AML-193 (cell line): ENCODE measurements at regions not wholly inside any gene's neighbourhood (a gene's known extent, or its start where the extent isn't known, plus 50 kb on each side); places are given as distances from the start of the nearest gene placed in this dataset.
A peak's percentile ranks its signal among the peaks of the same experiment; 100 is the strongest.
"Not testable (repeated sequence)": the region's sequence is repeated elsewhere in the genome, so short reads cannot be mapped to it uniquely, and the experiment has no call there.

Experiments
- DNase-seq, 2 experiments: peaks; one replicate each; lab custom pipeline; 2025; lab: John Stamatoyannopoulos, UW

DNA sequence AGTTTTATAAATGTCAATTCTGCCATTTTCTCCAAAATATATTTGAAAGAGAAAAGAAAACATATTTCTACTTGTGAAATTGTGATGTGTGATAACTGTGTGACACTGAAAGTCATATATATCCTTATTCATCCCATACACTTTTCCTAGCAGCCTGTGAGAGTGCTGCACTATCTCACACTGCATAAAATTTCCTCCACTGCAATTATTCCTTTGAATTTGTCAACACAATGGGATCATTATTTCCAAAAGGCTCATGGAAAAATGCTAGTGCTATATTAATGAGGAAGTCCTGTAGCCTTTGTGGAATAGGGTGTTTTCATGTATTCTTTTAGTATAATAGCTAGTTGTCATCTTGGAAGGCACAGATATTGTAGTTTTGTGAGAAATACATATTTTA lies 504.1 kb downstream of the RPL10L start:
- no peak for DNase-seq

- DNase-seq = no peak
Observed at GRCh38 chr14:46147024-46147423, 504.6 kb downstream of the RPL10L start.

DNA sequence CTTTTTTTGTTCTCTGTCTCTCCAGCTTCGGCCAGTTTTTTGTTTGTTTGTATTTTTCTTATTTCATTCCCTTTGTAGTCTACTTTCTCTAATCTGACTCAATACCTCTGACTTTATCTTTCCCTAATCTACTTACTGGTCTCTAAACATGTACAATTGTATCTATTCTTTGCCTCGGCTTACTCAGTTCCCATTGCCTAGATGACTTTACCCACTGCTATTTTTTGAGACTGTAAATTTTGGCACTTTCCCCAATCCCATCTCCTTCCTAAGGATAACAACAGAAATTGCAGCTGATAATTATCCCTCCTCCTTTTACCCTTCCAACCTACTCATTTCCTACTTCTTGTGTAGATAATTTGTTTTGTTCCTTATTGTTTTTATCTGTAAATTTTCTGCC lies 511.1 kb downstream of the RPL10L start:
- DNase-seq = no peak

- no peak for DNase-seq
Observed at GRCh38 chr14:46139649-46140048, 511.9 kb downstream of the RPL10L start.

GRCh38 chr14:46137786-46138185 lies 513.8 kb downstream of the RPL10L start:
- no peak for DNase-seq

DNA sequence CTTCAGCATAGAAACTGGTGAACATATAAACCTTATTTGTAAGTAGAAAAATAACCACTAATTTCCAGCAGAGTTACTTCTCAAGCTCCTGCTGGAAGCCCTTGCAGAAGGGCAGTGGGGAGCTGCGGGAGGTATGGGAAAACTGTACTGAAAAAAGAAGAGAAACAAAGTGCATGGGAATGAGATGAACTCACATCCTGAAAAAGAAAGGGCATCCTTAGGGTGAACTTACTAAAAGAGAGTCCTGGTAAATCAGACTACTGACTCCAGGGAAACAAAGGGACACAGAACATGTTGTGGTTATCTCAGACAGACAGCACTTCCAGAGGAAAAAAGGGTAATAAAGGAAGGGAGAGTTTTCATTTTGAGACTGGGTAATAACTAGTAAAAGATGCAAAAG lies 515.1 kb downstream of the RPL10L start:
- no peak for DNase-seq

DNA sequence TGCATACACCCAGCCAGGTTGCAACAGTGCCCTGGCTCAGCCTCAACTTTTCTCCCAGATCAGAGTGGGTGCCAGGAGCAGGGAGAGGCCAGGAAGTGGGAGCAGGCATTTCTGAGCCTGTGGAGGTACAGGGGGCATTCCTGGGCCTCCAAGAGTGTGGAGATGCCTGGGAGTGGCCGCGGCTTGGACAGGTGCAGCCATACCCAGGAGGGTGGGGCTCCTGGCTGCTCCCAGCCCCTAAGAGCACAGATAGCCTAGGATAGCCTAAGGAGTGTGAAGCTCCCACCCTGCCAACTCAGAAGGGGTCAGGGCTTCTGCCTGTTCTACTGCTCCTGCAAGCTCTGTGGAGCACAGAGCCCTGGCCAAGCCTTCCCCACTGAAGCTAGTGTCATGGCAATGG lies 543.4 kb downstream of the RPL10L start:
- no peak for DNase-seq

- not testable (repeated sequence) for DNase-seq
Observed at GRCh38 chr14:46100901-46101300, 550.7 kb downstream of the RPL10L start.

DNA sequence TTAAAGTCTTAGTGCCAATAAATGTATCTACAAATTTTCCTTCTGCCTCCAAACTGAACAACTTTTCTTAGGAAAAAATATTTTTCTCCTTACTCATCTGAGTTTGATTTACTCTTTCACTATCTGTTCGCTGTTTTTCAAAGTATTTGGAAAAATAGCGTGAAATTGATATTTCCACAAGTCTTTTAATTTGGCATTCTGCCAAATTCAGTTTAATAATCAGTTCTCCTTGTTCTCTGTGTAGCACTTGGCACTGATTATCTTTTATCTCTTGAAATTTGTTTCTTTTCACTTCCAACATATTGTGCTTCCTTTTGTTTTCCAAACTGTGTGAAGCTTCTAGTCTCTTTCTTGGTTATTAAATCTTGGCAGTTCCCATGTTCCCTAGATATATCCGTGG lies 559.8 kb downstream of the RPL10L start:
- no peak for DNase-seq

GRCh38 chr14:46087604-46088003 lies 564.0 kb downstream of the RPL10L start:
- DNase-seq = no peak

DNA sequence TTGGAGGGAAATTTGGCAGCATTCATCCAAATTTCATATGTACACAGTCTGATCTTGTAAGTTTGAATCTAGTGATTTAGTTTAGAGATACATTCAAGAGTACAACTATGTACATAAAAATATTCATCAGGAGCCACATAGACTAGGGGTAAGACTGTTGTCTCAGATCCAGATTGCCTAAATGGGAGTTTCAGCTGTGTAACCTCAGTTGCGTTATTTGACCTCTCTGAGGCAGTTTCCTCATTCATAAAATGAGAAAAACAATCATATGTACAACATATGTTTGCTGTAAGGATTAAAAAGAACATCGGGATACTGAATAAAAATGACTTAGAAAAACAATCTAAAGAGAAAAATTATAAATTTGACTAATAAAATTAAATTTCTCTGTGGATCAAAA lies 577.5 kb downstream of the RPL10L start:
- no peak for DNase-seq

DNA sequence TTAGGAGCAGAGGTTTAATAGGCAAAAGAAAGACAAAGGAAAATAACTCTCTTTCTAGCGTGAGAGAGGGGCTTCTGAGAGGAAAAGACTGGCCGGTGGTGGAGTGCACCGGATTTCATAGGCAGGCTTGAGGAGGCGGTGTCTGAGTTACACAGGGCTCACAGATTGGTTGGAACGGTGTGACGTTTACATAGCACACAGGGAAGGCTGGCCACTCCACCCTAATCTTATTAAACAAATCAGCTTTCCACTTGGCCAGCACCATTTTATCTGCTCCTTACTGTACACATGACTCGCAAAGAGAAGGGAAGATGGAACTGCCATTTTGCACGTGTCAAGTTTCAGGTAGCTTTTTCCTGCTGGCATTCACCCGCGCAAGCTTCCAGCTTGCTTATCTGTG lies 587.7 kb downstream of the RPL10L start:
- no peak for DNase-seq

GRCh38 chr14:46058964-46059563 lies 592.5 kb downstream of the RPL10L start:
- DNase-seq = no peak

DNA sequence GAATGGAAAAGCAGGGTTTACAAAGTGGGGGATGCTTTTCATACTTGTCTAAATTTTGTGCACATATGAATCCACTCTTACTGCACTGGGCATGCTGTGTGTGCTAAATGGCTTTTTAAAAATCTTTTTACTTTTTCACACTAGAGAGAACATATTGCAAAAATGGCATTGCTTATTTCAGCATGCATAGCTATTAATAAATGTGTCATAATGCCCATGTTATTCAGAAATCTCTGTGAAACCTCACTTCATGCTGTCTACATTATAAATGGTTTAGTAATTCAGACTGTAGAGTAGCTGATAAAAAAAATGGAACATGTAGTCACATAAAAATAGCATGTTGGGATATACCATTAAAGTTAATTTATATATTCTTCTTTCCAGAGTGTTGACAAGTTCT lies 593.8 kb downstream of the RPL10L start:
- no peak for DNase-seq

DNA sequence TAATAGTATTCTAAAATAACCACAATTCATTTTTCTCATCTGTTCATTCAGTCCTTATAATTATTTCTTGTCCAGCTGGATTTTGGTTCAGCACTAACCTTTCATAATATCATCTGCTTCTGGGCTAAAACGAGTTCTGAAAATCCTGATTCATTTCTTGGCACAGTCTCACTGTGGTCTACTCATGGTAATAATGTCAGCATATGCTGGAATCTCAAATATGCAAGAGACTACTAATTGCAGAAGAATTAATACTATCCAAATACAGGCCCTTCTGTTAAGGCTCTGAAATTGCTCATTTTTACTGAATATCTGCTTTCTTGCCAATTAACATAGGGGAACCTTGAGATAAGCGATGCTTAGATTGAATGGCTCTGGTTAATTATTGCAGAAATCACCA lies 597.1 kb downstream of the RPL10L start:
- no peak for DNase-seq

GRCh38 chr14:46053221-46053620 lies 598.4 kb downstream of the RPL10L start:
- no peak for DNase-seq

DNA sequence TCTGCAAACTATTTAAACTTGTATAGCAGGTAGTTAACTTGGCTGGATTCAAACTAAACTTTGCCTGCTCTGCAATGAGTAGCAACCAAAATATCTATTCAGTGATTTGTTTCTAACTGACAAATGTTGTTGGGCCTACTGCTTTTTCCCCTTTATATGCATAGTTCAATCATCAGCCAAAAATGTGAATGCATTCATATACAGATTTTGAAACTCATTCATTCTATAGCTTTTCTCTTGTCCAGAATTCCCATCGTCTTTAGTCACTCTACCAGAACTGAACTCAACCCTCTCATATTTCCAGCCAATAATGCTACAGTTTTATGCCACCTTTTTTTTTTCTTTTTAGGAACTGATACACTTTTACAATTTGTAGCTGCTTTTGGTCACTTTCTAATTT lies 599.8 kb downstream of the RPL10L start:
- no peak for DNase-seq

DNA sequence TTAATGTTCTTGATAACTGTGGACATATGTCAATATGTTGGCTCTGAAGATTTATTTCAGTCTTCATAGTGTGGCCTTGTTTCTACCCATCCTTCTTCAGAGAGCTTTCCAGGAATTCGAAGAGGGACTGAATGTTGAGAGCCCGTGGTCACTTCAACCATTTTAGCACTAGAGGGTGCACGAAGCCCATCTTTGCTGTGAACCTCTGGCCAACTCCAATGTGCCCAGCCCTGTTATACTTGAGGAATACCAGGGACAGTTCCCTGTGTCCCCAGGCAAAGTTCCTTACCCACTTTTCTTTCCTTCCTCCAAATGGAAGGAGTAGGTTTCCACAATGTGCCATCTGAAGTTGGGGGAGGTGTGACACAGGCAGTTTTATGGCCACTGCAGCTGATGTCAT lies 603.5 kb downstream of the RPL10L start:
- DNase-seq = no peak

- DNase-seq = no peak
Observed at GRCh38 chr14:46036099-46036498, 615.5 kb downstream of the RPL10L start.

DNA sequence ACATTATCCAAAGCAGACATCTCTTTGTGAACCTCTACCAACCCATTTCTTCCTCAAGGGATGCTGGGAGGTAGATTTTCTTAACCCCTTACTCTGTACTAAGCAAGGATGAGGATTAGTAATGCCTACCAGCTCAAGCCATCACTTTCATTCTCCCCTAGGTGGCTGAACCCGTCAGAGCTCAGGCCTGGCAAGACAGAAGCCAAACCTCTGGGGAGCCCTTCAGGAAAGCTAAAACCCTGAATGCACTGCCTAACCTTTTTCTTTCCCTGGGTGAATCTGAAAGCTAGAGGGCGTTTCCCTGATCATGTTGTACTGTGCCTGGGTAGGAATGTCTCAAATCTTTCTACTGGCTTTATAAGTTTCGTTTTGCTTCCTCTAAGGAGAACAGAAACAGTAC lies 617.3 kb downstream of the RPL10L start:
- no peak for DNase-seq

GRCh38 chr14:46018846-46019420 lies 632.6 kb downstream of the RPL10L start:
- DNase-seq = no peak

- DNase-seq = no peak
Observed at GRCh38 chr14:46008348-46008747, 643.2 kb downstream of the RPL10L start.

DNA sequence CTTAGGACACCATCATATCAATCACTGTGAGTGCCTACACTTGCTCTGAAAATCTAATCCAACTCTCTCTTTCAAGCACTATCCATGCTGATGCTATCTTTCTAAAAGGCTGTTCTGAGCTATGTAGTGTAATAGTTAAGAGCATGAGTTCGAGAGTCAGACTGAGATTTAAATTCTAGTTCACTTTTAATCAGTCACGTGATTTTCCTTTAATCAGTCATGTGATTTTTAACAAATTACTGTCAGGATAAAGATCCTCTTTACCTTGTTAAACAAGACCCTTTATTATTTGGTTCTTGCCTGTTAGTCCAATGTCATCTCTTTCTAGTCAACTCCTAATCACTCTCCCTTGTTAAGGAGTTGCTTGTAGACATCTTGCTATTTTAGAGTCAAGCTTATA lies 653.0 kb downstream of the RPL10L start:
- DNase-seq = no peak

GRCh38 chr14:45990252-45990651 lies 661.3 kb downstream of the RPL10L start:
- peak; percentile 4 to 21 for DNase-seq
